Urothelium cell line (cell line): ENCODE measurements at regions not wholly inside any gene's neighbourhood (a gene's known extent, or its start where the extent isn't known, plus 50 kb on each side); places are given as distances from the start of the nearest gene placed in this dataset.
"Not testable (repeated sequence)": the region's sequence is repeated elsewhere in the genome, so short reads cannot be mapped to it uniquely, and the experiment has no call there.

Experiments
- DNase-seq: peaks from one replicate; pipeline ENCODE4 v3.0.0; 2011; ENCODE audit warnings: low spot score, mixed read lengths
- FAIRE-seq: peaks from 2 replicates; lab custom pipeline; 2011; peaks lifted over from hg19 to GRCh38; lab: Jason Lieb, UNC

GRCh38 chrX:36642052-36642451, 366.1 kb upstream of the FAM47C start:
- FAIRE-seq (no peak), DNase-seq (no peak)

GRCh38 chrX:36650622-36651021, 357.5 kb upstream of the FAM47C start:
- no peak for DNase-seq
- FAIRE-seq: no peak

- DNase-seq (no peak), FAIRE-seq (no peak)
These were observed 324.7 kb upstream of the FAM47C start for GRCh38 chrX:36683507-36683906.

- FAIRE-seq: no peak
These were observed 324.1 kb upstream of the FAM47C start for GRCh38 chrX:36684053-36684452.

GRCh38 chrX:36721990-36722389, 286.2 kb upstream of the FAM47C start:
- no peak for FAIRE-seq
- DNase-seq: no peak

More at GRCh38 chrX:36684053-36684452, 324.1 kb upstream of the FAM47C start:
- no peak for DNase-seq

- no peak for FAIRE-seq
- no peak for DNase-seq
These were observed 254.6 kb upstream of the FAM47C start for GRCh38 chrX:36753602-36754001.

GRCh38 chrX:36787752-36788151, 220.4 kb upstream of the FAM47C start:
- FAIRE-seq (no peak), DNase-seq (no peak)

- no peak for FAIRE-seq
- no peak for DNase-seq
These were observed 205.0 kb upstream of the FAM47C start for GRCh38 chrX:36803151-36803550.

- DNase-seq (no peak), FAIRE-seq (no peak)
These were observed 204.1 kb upstream of the FAM47C start for GRCh38 chrX:36804066-36804465.

GRCh38 chrX:36844857-36845256, 163.3 kb upstream of the FAM47C start:
- DNase-seq (no peak), FAIRE-seq (no peak)

- no peak for DNase-seq
- no peak for FAIRE-seq
These were observed 160.7 kb upstream of the FAM47C start for GRCh38 chrX:36847496-36847895.

- DNase-seq (no peak), FAIRE-seq (no peak)
These were observed 158.8 kb upstream of the FAM47C start for GRCh38 chrX:36849407-36849806.

- FAIRE-seq: no peak
- DNase-seq: no peak
These were observed 151.3 kb upstream of the FAM47C start for GRCh38 chrX:36856849-36857248.

- DNase-seq (no peak), FAIRE-seq (no peak)
These were observed 148.9 kb upstream of the FAM47C start for GRCh38 chrX:36859231-36859630.

- DNase-seq (no peak), FAIRE-seq (no peak)
These were observed 146.6 kb upstream of the FAM47C start for GRCh38 chrX:36861601-36862000.

GRCh38 chrX:36867143-36867542, 141.0 kb upstream of the FAM47C start:
- peak; percentile 1 for DNase-seq
- no peak for FAIRE-seq

- FAIRE-seq: no peak
- DNase-seq: no peak
These were observed 139.6 kb upstream of the FAM47C start for GRCh38 chrX:36868592-36868991.

GRCh38 chrX:36869457-36869856, 138.7 kb upstream of the FAM47C start:
- FAIRE-seq: no peak

GRCh38 chrX:36897690-36898089, 110.5 kb upstream of the FAM47C start:
- DNase-seq: no peak
- no peak for FAIRE-seq

More at GRCh38 chrX:36869457-36869856, 138.7 kb upstream of the FAM47C start:
- no peak for DNase-seq

GRCh38 chrX:36898301-36898700, 109.9 kb upstream of the FAM47C start:
- DNase-seq: peak; percentile 4
- FAIRE-seq: no peak

- not testable (repeated sequence) for FAIRE-seq, DNase-seq
These were observed 103.6 kb upstream of the FAM47C start for GRCh38 chrX:36904561-36904960.

- FAIRE-seq (no peak), DNase-seq (peak; percentile 4)
These were observed 99.1 kb upstream of the FAM47C start for GRCh38 chrX:36908801-36909675.

- DNase-seq (peak; percentile 0), FAIRE-seq (no peak)
These were observed 98.5 kb upstream of the FAM47C start for GRCh38 chrX:36909676-36910030.
